ENCODE measurements at regions not wholly inside any gene's neighbourhood (a gene's known extent, or its start where the extent isn't known, plus 50 kb on each side); places are given as distances from the start of the nearest gene placed in this dataset.

- TF ChIP-seq EZH2 (IDR thresholded peaks at IDR 0.05; ENCODE audit: low read length, unreplicated experiment) (no peak), EZH2phosphoT487 (IDR thresholded peaks at IDR 0.05; ENCODE audit: borderline replicate concordance, low read length) (no peak)
- TF ChIP-seq, protein P1, sequence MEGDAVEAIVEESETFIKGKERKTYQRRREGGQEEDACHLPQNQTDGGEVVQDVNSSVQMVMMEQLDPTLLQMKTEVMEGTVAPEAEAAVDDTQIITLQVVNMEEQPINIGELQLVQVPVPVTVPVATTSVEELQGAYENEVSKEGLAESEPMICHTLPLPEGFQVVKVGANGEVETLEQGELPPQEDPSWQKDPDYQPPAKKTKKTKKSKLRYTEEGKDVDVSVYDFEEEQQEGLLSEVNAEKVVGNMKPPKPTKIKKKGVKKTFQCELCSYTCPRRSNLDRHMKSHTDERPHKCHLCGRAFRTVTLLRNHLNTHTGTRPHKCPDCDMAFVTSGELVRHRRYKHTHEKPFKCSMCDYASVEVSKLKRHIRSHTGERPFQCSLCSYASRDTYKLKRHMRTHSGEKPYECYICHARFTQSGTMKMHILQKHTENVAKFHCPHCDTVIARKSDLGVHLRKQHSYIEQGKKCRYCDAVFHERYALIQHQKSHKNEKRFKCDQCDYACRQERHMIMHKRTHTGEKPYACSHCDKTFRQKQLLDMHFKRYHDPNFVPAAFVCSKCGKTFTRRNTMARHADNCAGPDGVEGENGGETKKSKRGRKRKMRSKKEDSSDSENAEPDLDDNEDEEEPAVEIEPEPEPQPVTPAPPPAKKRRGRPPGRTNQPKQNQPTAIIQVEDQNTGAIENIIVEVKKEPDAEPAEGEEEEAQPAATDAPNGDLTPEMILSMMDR (conservative IDR thresholded peaks at IDR 0.05; ENCODE audit: low read depth, low read length) = no peak
- H3K4me2 ChIP-seq (ENCODE audit: low read length) = no peak overlapping the region
- intact Hi-C loops (cut with micrococcal nuclease) = no loop called here
- no peaks in the 10 kb centered on the region for H4K20me1 ChIP-seq (ENCODE audit: low read length)
- no peaks in the 10 kb centered on the region for H3K79me2 ChIP-seq (ENCODE audit: low read length)
- DNase-seq (no peak), ATAC-seq (no peak)
- no peaks in the 10 kb centered on the region for H3K27me3 ChIP-seq (ENCODE audit: low read length)
- H3F3A ChIP-seq (ENCODE audit: low read length, unreplicated experiment) = no peaks in the 10 kb centered on the region
- BruUV-seq (replicated peaks) = no TSS peak
- H3K27ac ChIP-seq (ENCODE audit: low read length) = no peak overlapping the region
- no peaks in the 10 kb centered on the region for H3K9me3 ChIP-seq (ENCODE audit: low read length)
- no peak overlapping the region for H2AFZ ChIP-seq (ENCODE audit: low read length)
- no peak overlapping the region for H3K9ac ChIP-seq (ENCODE audit: low read length)
- H3K4me3 ChIP-seq (ENCODE audit: low read length) = no peak overlapping the region
- H3K36me3 ChIP-seq (ENCODE audit: low read depth, low read length) = no peaks in the 10 kb centered on the region
- ChIA-PET POLR2A (ENCODE audit: unreplicated experiment) (no interaction called here), CTCF (no interaction called here)
- no peaks in the 10 kb centered on the region for H3K4me1 ChIP-seq (ENCODE audit: insufficient read depth, low read length)
- H3K9me2 ChIP-seq (replicated peaks; ENCODE audit: low read length) = no peaks in the 10 kb centered on the region
Observed at GRCh38 chr6:99022039-99022609, 74.4 kb upstream of the FBXL4 start.

- ChIA-PET POLR2A (ENCODE audit: unreplicated experiment) (no interaction called here), CTCF (no interaction called here)
- Histone ChIP-seq H3K9me2 (replicated peaks; ENCODE audit: low read length) (no peaks in the 10 kb centered on the region), H2AFZ (ENCODE audit: low read length) (no peak overlapping the region), H3K9me3 (ENCODE audit: low read length) (no peaks in the 10 kb centered on the region), H3K4me2 (ENCODE audit: low read length) (no peak overlapping the region), H3K79me2 (ENCODE audit: low read length) (no peaks in the 10 kb centered on the region), H3K4me3 (ENCODE audit: low read length) (no peak overlapping the region), H4K20me1 (ENCODE audit: low read length) (no peaks in the 10 kb centered on the region), H3K9ac (ENCODE audit: low read length) (no peak overlapping the region), H3F3A (ENCODE audit: low read length, unreplicated experiment) (no peaks in the 10 kb centered on the region), H3K27ac (ENCODE audit: low read length) (no peak overlapping the region), H3K36me3 (ENCODE audit: low read depth, low read length) (no peaks in the 10 kb centered on the region), H3K27me3 (ENCODE audit: low read length) (no peaks in the 10 kb centered on the region), H3K4me1 (ENCODE audit: insufficient read depth, low read length) (no peaks in the 10 kb centered on the region)
- ATAC-seq (no peak), DNase-seq (peak; percentile 15)
- intact Hi-C loops (cut with micrococcal nuclease) = no loop called here
- no TSS peak for BruUV-seq (replicated peaks)
- TF ChIP-seq, protein P1 (conservative IDR thresholded peaks at IDR 0.05; ENCODE audit: low read depth, low read length) = no peak
- no peak for TF ChIP-seq EZH2 (IDR thresholded peaks at IDR 0.05; ENCODE audit: low read length, unreplicated experiment)
- TF ChIP-seq EZH2phosphoT487 (IDR thresholded peaks at IDR 0.05; ENCODE audit: borderline replicate concordance, low read length) = no peak
Observed at GRCh38 chr6:99019381-99019780, 71.6 kb upstream of the FBXL4 start.

DNA sequence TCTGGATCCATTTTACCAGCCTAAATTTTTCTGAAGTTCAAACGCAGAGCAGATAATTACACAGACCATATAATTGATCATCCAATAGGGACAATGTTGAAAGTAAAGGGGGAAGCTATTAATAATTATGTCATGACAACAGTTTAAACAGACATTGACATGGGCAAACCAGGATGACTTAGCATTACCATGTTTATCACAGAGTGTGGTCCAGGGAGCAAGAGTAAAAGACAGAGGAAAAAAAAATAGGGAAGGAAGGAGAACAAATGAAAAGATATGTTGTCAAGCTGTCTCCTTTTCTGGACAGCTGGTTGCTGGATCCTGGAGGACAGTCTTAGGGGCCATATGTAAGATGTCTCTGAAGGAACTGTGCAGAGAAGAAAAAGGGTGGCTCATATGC is 69.4 kb upstream of the FBXL4 start:
- Histone ChIP-seq H2AFZ (ENCODE audit: low read length) (no peak overlapping the region), H4K20me1 (ENCODE audit: low read length) (no peaks in the 10 kb centered on the region), H3F3A (ENCODE audit: low read length, unreplicated experiment) (no peaks in the 10 kb centered on the region), H3K27me3 (ENCODE audit: low read length) (no peaks in the 10 kb centered on the region), H3K27ac (ENCODE audit: low read length) (no peak overlapping the region), H3K4me3 (ENCODE audit: low read length) (no peak overlapping the region), H3K79me2 (ENCODE audit: low read length) (no peaks in the 10 kb centered on the region), H3K36me3 (ENCODE audit: low read depth, low read length) (no peaks in the 10 kb centered on the region), H3K4me2 (ENCODE audit: low read length) (no peak overlapping the region), H3K9ac (ENCODE audit: low read length) (no peak overlapping the region), H3K9me3 (ENCODE audit: low read length) (no peaks in the 10 kb centered on the region), H3K4me1 (ENCODE audit: insufficient read depth, low read length) (peaks cover 9% of the 10 kb centered on the region; the same call in 1 of the 2 replicates), H3K9me2 (replicated peaks; ENCODE audit: low read length) (no peaks in the 10 kb centered on the region)
- TF ChIP-seq EZH2 (IDR thresholded peaks at IDR 0.05; ENCODE audit: low read length, unreplicated experiment) (no peak), EZH2phosphoT487 (IDR thresholded peaks at IDR 0.05; ENCODE audit: borderline replicate concordance, low read length) (no peak)
- TF ChIP-seq, protein P1 (conservative IDR thresholded peaks at IDR 0.05; ENCODE audit: low read depth, low read length) = no peak
- POLR2A ChIA-PET (ENCODE audit: unreplicated experiment) = no interaction called here
- BruUV-seq (replicated peaks) = no TSS peak
- no peak for DNase-seq
- no peak for ATAC-seq
- intact Hi-C loops (cut with micrococcal nuclease) = no loop called here
- CTCF ChIA-PET = no interaction called here
